Osteoblast (primary cell): ENCODE measurements at regions not wholly inside any gene's neighbourhood (a gene's known extent, or its start where the extent isn't known, plus 50 kb on each side); places are given as distances from the start of the nearest gene placed in this dataset.

ENCODE experiments used
- DNase-seq: peaks from one replicate; pipeline ENCODE4 v3.0.0; 2011; ENCODE audit warnings: low spot score, mixed read lengths; ENCODE audit not compliant: insufficient read length; ENCODE audit errors: missing footprints
- H2AFZ ChIP-seq: 2 replicates; pipeline ENCODE4 v1.6.0; 2011; ENCODE audit warnings: mild to moderate bottlenecking, low read length
- H3K27ac ChIP-seq: 2 replicates; pipeline ENCODE4 v1.5.1; 2011; ENCODE audit warnings: mild to moderate bottlenecking, low read depth, low read length, moderate library complexity
- H3K27me3 ChIP-seq: 2 replicates; pipeline ENCODE4 v1.6.0; 2012; ENCODE audit warnings: mild to moderate bottlenecking, control low read depth, inconsistent platforms, low read length, moderate library complexity; ENCODE audit not compliant: insufficient read depth
- H3K36me3 ChIP-seq: 2 replicates; pipeline ENCODE4 v1.5.1; 2011; ENCODE audit warnings: mild to moderate bottlenecking, low read length, control low read depth, moderate library complexity; ENCODE audit not compliant: insufficient read depth
- H3K4me1 ChIP-seq: 2 replicates; pipeline ENCODE4 v1.5.1; 2011; ENCODE audit warnings: mild to moderate bottlenecking, low read length, control low read depth, moderate library complexity; ENCODE audit not compliant: insufficient read depth
- H3K4me2 ChIP-seq: 2 replicates; pipeline ENCODE4 v1.6.0; 2011; ENCODE audit warnings: mild to moderate bottlenecking, low read length; ENCODE audit not compliant: insufficient read depth
- H3K4me3 ChIP-seq: fragments of 200-600 bp; sonication (generic); 3 replicates; pipeline ENCODE4 v1.5.1; 2012; ENCODE audit warnings: mild to moderate bottlenecking, low read length, inconsistent platforms; ENCODE audit not compliant: insufficient read depth
- H3K79me2 ChIP-seq: 2 replicates; pipeline ENCODE4 v1.6.0; 2012; ENCODE audit warnings: mild to moderate bottlenecking, low read length, control low read depth, inconsistent platforms; ENCODE audit not compliant: insufficient read depth
- H3K9me3 ChIP-seq: 2 replicates; pipeline ENCODE4 v1.5.1; 2011; ENCODE audit warnings: low read depth, low read length, control low read depth
- H4K20me1 ChIP-seq: 2 replicates; pipeline ENCODE4 v1.6.0; 2012; ENCODE audit warnings: mild to moderate bottlenecking, low read length, control low read depth; ENCODE audit not compliant: insufficient read depth
- TF ChIP-seq, protein P1 (sequence below): IDR thresholded peaks from 2 replicates; pipeline ENCODE4 v1.5.1; 2011; ENCODE audit warnings: mild to moderate bottlenecking, low read depth, low read length, moderate library complexity; ENCODE audit errors: extremely low read depth

DNA sequence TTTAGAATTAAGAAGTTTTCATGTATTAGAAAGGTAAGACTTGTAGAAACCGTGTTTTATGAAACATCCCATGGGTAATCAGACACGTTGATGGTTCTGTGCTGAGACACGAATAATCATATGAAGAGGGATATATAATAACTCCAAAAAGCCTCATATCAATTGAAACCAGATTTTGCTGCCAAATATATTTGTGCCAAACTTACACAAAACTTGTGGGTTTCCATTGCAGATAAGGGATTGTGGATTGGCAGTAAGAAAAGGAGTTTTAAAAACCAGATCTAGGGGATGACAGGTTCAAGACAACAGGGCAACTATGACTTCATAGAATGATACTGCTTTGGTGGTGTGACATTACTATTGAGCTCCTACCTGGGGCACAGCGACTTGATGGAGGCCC, 616.1 kb downstream of the BCOR start:
- Histone ChIP-seq H3K27ac (no peak overlapping the region), H3K4me3 (no peak overlapping the region), H3K4me1 (no peaks in the 10 kb centered on the region), H3K9me3 (no peaks in the 10 kb centered on the region), H3K36me3 (no peaks in the 10 kb centered on the region), H3K79me2 (no peaks in the 10 kb centered on the region), H4K20me1 (peaks cover 3% of the 10 kb centered on the region), H3K4me2 (no peak overlapping the region), H2AFZ (no peak overlapping the region), H3K27me3 (peaks cover 36% of the 10 kb centered on the region)
- no peak for DNase-seq
- TF ChIP-seq, protein P1, sequence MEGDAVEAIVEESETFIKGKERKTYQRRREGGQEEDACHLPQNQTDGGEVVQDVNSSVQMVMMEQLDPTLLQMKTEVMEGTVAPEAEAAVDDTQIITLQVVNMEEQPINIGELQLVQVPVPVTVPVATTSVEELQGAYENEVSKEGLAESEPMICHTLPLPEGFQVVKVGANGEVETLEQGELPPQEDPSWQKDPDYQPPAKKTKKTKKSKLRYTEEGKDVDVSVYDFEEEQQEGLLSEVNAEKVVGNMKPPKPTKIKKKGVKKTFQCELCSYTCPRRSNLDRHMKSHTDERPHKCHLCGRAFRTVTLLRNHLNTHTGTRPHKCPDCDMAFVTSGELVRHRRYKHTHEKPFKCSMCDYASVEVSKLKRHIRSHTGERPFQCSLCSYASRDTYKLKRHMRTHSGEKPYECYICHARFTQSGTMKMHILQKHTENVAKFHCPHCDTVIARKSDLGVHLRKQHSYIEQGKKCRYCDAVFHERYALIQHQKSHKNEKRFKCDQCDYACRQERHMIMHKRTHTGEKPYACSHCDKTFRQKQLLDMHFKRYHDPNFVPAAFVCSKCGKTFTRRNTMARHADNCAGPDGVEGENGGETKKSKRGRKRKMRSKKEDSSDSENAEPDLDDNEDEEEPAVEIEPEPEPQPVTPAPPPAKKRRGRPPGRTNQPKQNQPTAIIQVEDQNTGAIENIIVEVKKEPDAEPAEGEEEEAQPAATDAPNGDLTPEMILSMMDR = no peak

DNA sequence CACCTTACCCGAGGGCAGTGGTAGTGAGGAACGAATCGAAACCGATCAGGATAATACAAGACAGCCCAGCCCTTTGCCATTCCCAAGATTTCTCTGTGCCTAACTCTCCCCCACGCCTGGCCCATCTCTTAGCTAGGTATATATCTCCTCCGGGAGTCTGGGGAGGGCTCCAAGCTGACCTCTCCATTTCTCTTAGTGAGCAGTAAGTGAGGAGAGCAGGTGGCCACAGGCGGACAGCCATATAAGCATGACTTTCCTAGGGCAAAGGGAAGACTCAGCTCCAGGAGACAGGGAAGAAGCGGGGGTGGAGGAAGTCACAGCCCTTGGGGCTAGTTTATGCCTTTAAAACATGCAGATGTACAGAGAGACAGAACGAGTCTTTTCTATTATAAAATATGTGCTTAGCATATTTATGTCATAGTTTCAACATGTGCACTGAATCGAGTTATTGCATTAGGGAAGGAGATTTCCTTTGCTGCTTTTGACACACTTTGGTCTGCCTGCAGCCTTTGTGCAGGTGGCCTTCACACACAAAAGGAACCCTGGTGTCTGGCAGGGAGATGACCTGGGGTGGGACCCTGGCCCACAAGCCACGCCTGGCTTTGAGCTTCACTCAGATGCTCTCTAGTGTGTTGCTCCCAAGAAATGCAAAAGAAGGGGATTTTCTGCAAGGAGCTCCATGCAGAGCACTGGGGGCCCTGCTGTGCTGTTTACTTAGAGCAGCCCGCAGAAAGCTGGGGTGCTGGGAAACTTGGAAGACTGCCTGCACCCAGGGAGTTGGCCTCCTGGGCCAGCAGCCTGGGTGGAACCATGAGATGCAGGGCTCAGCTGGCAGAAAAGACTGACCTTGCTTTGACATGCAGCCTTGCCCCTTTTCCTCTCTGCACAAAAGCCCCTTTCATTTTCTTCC, 613.3 kb downstream of the BCOR start:
- DNase-seq = no peak
- Histone ChIP-seq H3K27ac (no peak overlapping the region), H3K4me3 (no peak overlapping the region), H3K4me1 (no peaks in the 10 kb centered on the region), H2AFZ (no peak overlapping the region), H4K20me1 (peaks cover 3% of the 10 kb centered on the region), H3K9me3 (no peaks in the 10 kb centered on the region), H3K27me3 (peaks cover 43% of the 10 kb centered on the region), H3K36me3 (no peaks in the 10 kb centered on the region), H3K4me2 (no peak overlapping the region), H3K79me2 (no peaks in the 10 kb centered on the region)
- TF ChIP-seq, protein P1 = no peak

DNA sequence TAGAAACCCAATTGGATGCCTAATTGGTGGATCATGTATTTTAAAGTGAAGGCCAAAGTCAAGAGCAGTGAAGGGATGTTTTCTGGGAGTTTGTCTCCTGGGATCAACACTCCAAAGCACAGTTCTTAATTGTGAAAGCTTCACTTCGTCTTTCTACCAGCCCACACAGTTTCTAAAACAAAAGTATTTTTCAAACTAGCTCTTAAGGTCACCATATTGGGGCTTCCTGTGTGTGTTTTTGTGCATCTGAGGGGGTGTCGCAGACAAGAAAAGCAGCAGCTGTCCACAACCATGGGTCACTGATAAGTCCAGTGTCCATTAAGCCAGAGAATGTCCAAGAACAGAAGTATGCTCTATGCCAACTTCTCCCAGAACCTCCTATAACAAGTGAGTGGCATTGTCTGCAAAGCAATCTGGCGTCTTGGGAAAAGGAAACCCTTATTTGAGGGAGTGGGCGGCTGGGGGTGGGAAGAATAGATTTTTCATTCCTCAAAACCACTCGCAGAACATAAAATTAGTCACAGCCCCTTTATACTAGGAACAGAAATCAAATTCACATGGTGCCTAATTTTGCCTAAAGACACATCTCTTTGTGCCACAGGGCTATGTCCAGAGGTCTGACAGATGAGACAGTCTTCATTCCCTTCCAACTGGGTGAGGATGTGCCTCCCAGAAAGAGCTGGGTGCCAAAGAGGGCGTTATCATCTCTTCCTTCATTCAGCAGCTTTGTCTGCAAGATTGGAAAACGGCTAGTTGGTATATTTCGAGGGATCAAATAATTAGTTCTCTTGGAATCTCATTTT, 610.4 kb downstream of the BCOR start:
- H3K36me3 ChIP-seq = no peaks in the 10 kb centered on the region
- H2AFZ ChIP-seq = no peak overlapping the region
- no peak overlapping the region for H3K4me3 ChIP-seq
- H4K20me1 ChIP-seq = peaks cover 3% of the 10 kb centered on the region
- DNase-seq = no peak
- no peaks in the 10 kb centered on the region for H3K4me1 ChIP-seq
- peaks cover 47% of the 10 kb centered on the region for H3K27me3 ChIP-seq
- TF ChIP-seq, protein P1 = no peak
- no peak overlapping the region for H3K4me2 ChIP-seq
- no peaks in the 10 kb centered on the region for H3K9me3 ChIP-seq
- no peaks in the 10 kb centered on the region for H3K79me2 ChIP-seq
- H3K27ac ChIP-seq = no peak overlapping the region

DNA sequence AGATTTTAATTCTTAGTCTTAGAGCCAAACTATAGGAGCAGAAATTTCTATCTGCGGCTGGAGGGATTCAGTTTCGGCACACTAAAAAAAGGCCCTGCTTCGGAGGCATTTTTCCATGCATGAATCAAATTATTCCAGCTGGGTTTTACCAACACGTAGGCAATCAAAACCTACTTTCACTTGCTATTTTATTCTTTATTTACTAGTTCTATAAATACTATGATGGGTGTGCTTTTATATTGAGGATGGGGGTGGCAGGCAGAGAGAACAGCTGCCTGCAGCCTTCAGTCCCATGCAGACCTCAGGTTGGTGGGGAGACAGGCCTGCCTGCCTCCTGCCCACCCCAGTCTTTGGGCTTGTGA, 609.8 kb downstream of the BCOR start:
- Histone ChIP-seq H2AFZ (no peak overlapping the region), H3K4me1 (no peaks in the 10 kb centered on the region), H3K9me3 (no peaks in the 10 kb centered on the region), H3K27me3 (peaks cover 50% of the 10 kb centered on the region), H3K79me2 (no peaks in the 10 kb centered on the region), H3K36me3 (no peaks in the 10 kb centered on the region), H4K20me1 (peaks cover 3% of the 10 kb centered on the region), H3K4me3 (no peak overlapping the region), H3K4me2 (no peak overlapping the region), H3K27ac (no peak overlapping the region)
- no peak for DNase-seq
- TF ChIP-seq, protein P1 = no peak
